Liver (tissue), 8 donors: ENCODE measurements at regions not wholly inside any gene's neighbourhood (a gene's known extent, or its start where the extent isn't known, plus 50 kb on each side); places are given as distances from the start of the nearest gene placed in this dataset.
A peak's percentile ranks its signal among the peaks of the same experiment; 100 is the strongest.

Experiments used
- DNase-seq: peaks from one replicate; pipeline ENCODE4 v3.0.0-alpha.2; 2017; ENCODE audit warnings: low spot score
- H3K27ac ChIP-seq, 2 donors: one replicate each; pipeline ENCODE4 v1.7.0; 2013; ENCODE audit warnings: inconsistent platforms in 2 of 2, low read length in 2 of 2, control low read depth in 1 of 2, low read depth in 1 of 2, mild to moderate bottlenecking in 1 of 2
- H3K27me3 ChIP-seq, 4 donors: one replicate each; pipeline versions ENCODE4 v1.6.1 to v1.7.0; 2013; ENCODE audit warnings: low read length in 3 of 4, inconsistent platforms in 1 of 4, mild to moderate bottlenecking in 1 of 4, moderate library complexity in 1 of 4; ENCODE audit not compliant: control insufficient read depth in 4 of 4, insufficient read depth in 4 of 4
- H3K36me3 ChIP-seq, 4 donors: one replicate each; pipeline versions ENCODE4 v1.6.1 to v1.7.0; 2013; ENCODE audit warnings: low read length in 3 of 4, mild to moderate bottlenecking in 3 of 4, low read depth in 1 of 4, moderate library complexity in 1 of 4; ENCODE audit not compliant: control insufficient read depth in 4 of 4, insufficient read depth in 3 of 4
- H3K4me1 ChIP-seq, 4 donors: one replicate each; pipeline versions ENCODE4 v1.6.1 to v1.7.0; 2013; ENCODE audit warnings: low read length in 3 of 4, mild to moderate bottlenecking in 3 of 4, moderate library complexity in 1 of 4; ENCODE audit not compliant: control insufficient read depth in 4 of 4, insufficient read depth in 4 of 4
- H3K4me3 ChIP-seq, 3 donors: one replicate each; pipeline versions ENCODE4 v1.6.1 to v1.7.0; 2013; ENCODE audit warnings: low read length in 3 of 3, control low read depth in 1 of 3, low read depth in 1 of 3, mild to moderate bottlenecking in 1 of 3
- H3K9ac ChIP-seq, 2 donors: one replicate each; pipeline ENCODE4 v1.7.0; 2013; ENCODE audit warnings: low read length in 2 of 2, mild to moderate bottlenecking in 2 of 2, moderate library complexity in 2 of 2, control low read depth in 1 of 2, low read depth in 1 of 2
- H3K9me3 ChIP-seq, 4 donors: one replicate each; pipeline versions ENCODE4 v1.6.1 to v1.7.0; 2013; ENCODE audit warnings: low read length in 3 of 4; ENCODE audit not compliant: control insufficient read depth in 4 of 4
- CTCF ChIP-seq: fragments of 150-350 bp; IDR thresholded peaks from 2 replicates; pipeline ENCODE4 v1.5.1; 2017; ENCODE audit warnings: improper control_type of control experiment, low read depth, low read length; ENCODE audit not compliant: missing input control
- EGR1 ChIP-seq, 2 donors: IDR thresholded peaks; 2 replicates each; pipeline ENCODE4 v1.6.1; 2016 to 2018; ENCODE audit warnings: antibody characterized with exemption in 2 of 2, low read depth in 2 of 2
- FOXA1 ChIP-seq: IDR thresholded peaks from 2 replicates; pipeline ENCODE4 v1.6.1; 2016; ENCODE audit warnings: antibody characterized with exemption
- FOXA2 ChIP-seq: IDR thresholded peaks from 2 replicates; pipeline ENCODE4 v1.6.1; 2016; ENCODE audit warnings: antibody characterized with exemption
- HNF4A ChIP-seq, 2 donors: conservative IDR thresholded peaks; 2 replicates each; pipeline ENCODE4 v1.6.1; 2016; ENCODE audit warnings: antibody characterized with exemption in 2 of 2, mild to moderate bottlenecking in 2 of 2
- JUND ChIP-seq, 2 donors: IDR thresholded peaks; 2 replicates each; pipeline ENCODE4 v1.6.1; 2016; ENCODE audit warnings: antibody characterized with exemption in 2 of 2
- MAX ChIP-seq: IDR thresholded peaks from 2 replicates; pipeline ENCODE4 v1.6.1; 2016; ENCODE audit warnings: antibody characterized with exemption
- NR2F2 ChIP-seq: IDR thresholded peaks from 2 replicates; pipeline ENCODE4 v1.6.1; 2016; ENCODE audit warnings: antibody characterized with exemption
- RAD21 ChIP-seq, 2 donors: IDR thresholded peaks; 2 replicates each; pipeline ENCODE4 v1.6.1; 2016; ENCODE audit warnings: antibody characterized with exemption in 2 of 2, mild to moderate bottlenecking in 2 of 2
- REST ChIP-seq: IDR thresholded peaks from 2 replicates; pipeline ENCODE4 v1.6.1; 2016; ENCODE audit warnings: antibody characterized with exemption, mild to moderate bottlenecking
- ZBTB33 ChIP-seq: IDR thresholded peaks from 2 replicates; pipeline ENCODE4 v1.6.1; 2016; ENCODE audit warnings: antibody characterized with exemption
- WGBS: extraction: QIAGEN DNeasy Blood & Tissue Kit; methylation state at CpG from one replicate; pipeline ENCODE4 v1.1.7; 2013; 5-methylcytosine and 5-hydroxymethylcytosine counted together
- donor health status: healthy.
- donor health status: healthy.
- donor health status: healthy.
- donor health status: healthy.
- donor health status: healthy.

- H3K36me3 ChIP-seq: no peaks in the 10 kb centered on the region
- peak; percentile 39 for DNase-seq
- H3K4me3 ChIP-seq: peak overlapping the region; percentile 66 to 81 (median 67)
- no peaks in the 10 kb centered on the region for H3K9me3 ChIP-seq
- H3K27ac ChIP-seq: no peak overlapping the region
- H3K9ac ChIP-seq: no peak overlapping the region
- TF ChIP-seq REST: no peak
- no peak for TF ChIP-seq MAX
- no peak for TF ChIP-seq FOXA1
- TF ChIP-seq CTCF: no peak
- TF ChIP-seq EGR1 (IDR thresholded peaks at IDR 0.05; ENCODE audit: low read depth in 2 of 2): no peak
- TF ChIP-seq HNF4A (conservative IDR thresholded peaks at IDR 0.05): no peak
- TF ChIP-seq FOXA2: no peak
- TF ChIP-seq RAD21 (IDR thresholded peaks at IDR 0.05): no peak
- TF ChIP-seq JUND (IDR thresholded peaks at IDR 0.05): no peak
- TF ChIP-seq NR2F2: no peak
- peaks cover 0 to 11% (median 3%) of the 10 kb centered on the region in 4 donors for H3K27me3 ChIP-seq
- H3K4me1 ChIP-seq: peaks cover 6 to 32% (median 27%) of the 10 kb centered on the region in 4 donors
- under 1% methylated on average over 90 of the region's 90 CpGs for WGBS
These were observed 84.9 kb upstream of the EPB41L3 start for GRCh38 chr18:5628512-5629255.

GRCh38 chr18:5627776-5628511 is 84.1 kb upstream of the EPB41L3 start:
- Histone ChIP-seq H3K9ac (no peak overlapping the region), H3K9me3 (no peaks in the 10 kb centered on the region), H3K27me3 (peaks cover 0 to 11% (median 3%) of the 10 kb centered on the region in 4 donors), H3K27ac (no peak overlapping the region), H3K36me3 (no peaks in the 10 kb centered on the region), H3K4me1 (peaks cover 6 to 32% (median 27%) of the 10 kb centered on the region in 4 donors), H3K4me3 (peak overlapping the region; percentile 66 to 81 (median 67))
- 9% methylated on average over 29 of the region's 29 CpGs for WGBS
- TF ChIP-seq HNF4A (conservative IDR thresholded peaks at IDR 0.05) (peak in 1 of 2 donors; percentile 55), ZBTB33 (no peak)
- DNase-seq: no peak
